C4-2B (cell line): ENCODE measurements at regions not wholly inside any gene's neighbourhood (a gene's known extent, or its start where the extent isn't known, plus 50 kb on each side); places are given as distances from the start of the nearest gene placed in this dataset.

Source experiments
- CTCF ChIP-seq: fragments of 450-650 bp; conservative IDR thresholded peaks from 2 replicates; pipeline ENCODE4 v1.5.1; 2017; ENCODE audit warnings: mild to moderate bottlenecking
- ZFX ChIP-seq: fragments of 450-650 bp; IDR thresholded peaks from 2 replicates; pipeline ENCODE4 v1.6.1; 2017

- TF ChIP-seq CTCF: no peak
- TF ChIP-seq ZFX: no peak
Measured at GRCh38 chr5:143880178-143880577, 68.2 kb downstream of the HMHB1 start.
